ENCODE measurements at regions not wholly inside any gene's neighbourhood (a gene's known extent, or its start where the extent isn't known, plus 50 kb on each side); places are given as distances from the start of the nearest gene placed in this dataset.

- no peak for TF ChIP-seq POLR2AphosphoS5 (IDR thresholded peaks at IDR 0.05; ENCODE audit: low read depth, low read length)
- TF ChIP-seq REST (IDR thresholded peaks at IDR 0.05; ENCODE audit: insufficient read depth in 1 of 2, low read depth in 2 of 2, low read length in 2 of 2), result no peak
These were observed 71.0 kb upstream of the TP53I11 start for GRCh38 chr11:45021692-45022141.

Data from PFSK-1 (cell line).